ENCODE measurements at regions not wholly inside any gene's neighbourhood (a gene's known extent, or its start where the extent isn't known, plus 50 kb on each side); places are given as distances from the start of the nearest gene placed in this dataset.

GRCh38 chr3:75048650-75049049 is 434.2 kb upstream of the CNTN3 start:
- intact Hi-C loops (cut with DNase I), result no loop called here
- Histone ChIP-seq H3K27ac (no peak overlapping the region), H3K4me1 (no peaks in the 10 kb centered on the region), H3K9me3 (peaks cover 0 to 18% of the 10 kb centered on the region in 2 donors), H3K4me3 (no peak overlapping the region), H3K36me3 (no peaks in the 10 kb centered on the region), H3K27me3 (no peaks in the 10 kb centered on the region)
- DNase-seq, result no peak
- ATAC-seq, result no peak
- TF ChIP-seq, protein P1, sequence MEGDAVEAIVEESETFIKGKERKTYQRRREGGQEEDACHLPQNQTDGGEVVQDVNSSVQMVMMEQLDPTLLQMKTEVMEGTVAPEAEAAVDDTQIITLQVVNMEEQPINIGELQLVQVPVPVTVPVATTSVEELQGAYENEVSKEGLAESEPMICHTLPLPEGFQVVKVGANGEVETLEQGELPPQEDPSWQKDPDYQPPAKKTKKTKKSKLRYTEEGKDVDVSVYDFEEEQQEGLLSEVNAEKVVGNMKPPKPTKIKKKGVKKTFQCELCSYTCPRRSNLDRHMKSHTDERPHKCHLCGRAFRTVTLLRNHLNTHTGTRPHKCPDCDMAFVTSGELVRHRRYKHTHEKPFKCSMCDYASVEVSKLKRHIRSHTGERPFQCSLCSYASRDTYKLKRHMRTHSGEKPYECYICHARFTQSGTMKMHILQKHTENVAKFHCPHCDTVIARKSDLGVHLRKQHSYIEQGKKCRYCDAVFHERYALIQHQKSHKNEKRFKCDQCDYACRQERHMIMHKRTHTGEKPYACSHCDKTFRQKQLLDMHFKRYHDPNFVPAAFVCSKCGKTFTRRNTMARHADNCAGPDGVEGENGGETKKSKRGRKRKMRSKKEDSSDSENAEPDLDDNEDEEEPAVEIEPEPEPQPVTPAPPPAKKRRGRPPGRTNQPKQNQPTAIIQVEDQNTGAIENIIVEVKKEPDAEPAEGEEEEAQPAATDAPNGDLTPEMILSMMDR (IDR thresholded peaks at IDR 0.05), result no peak

- no peaks in the 10 kb centered on the region for H3K4me1 ChIP-seq
- no peak overlapping the region for H3K27ac ChIP-seq
- TF ChIP-seq, protein P1 (IDR thresholded peaks at IDR 0.05), result no peak
- intact Hi-C loops (cut with DNase I), result no loop called here
- no peak overlapping the region for H3K4me3 ChIP-seq
- H3K9me3 ChIP-seq, result peaks cover 0 to 15% of the 10 kb centered on the region in 2 donors
- DNase-seq (no peak), ATAC-seq (no peak)
- no peaks in the 10 kb centered on the region for H3K27me3 ChIP-seq
- no peaks in the 10 kb centered on the region for H3K36me3 ChIP-seq
These were observed 435.1 kb upstream of the CNTN3 start for GRCh38 chr3:75049533-75049932.

DNA sequence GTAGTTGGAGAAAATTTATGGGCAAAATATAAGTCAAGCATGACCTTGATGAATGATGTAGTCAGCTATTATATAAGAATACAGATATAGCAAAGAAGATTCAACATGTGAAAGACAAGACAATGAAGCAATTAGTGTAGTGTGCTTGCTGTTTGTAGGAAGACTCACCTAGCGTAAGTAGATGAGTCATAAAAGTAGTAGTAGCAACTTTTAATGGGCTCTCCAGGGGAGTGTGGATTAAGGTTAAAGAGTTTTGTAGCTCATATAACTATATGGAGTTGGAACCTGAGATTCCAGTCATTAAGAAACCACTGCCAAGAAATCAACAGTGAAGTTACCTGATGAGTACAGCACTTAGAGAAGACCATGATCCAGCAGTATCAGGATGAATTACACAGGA is 444.7 kb upstream of the CNTN3 start:
- intact Hi-C loops (cut with DNase I), result no loop called here
- H3K27me3 ChIP-seq, result no peaks in the 10 kb centered on the region
- no peak overlapping the region for H3K27ac ChIP-seq
- H3K9me3 ChIP-seq, result no peaks in the 10 kb centered on the region
- ATAC-seq, result no peak
- no peaks in the 10 kb centered on the region for H3K4me1 ChIP-seq
- TF ChIP-seq, protein P1 (IDR thresholded peaks at IDR 0.05), result no peak
- no peaks in the 10 kb centered on the region for H3K36me3 ChIP-seq
- no peak overlapping the region for H3K4me3 ChIP-seq
- DNase-seq, result no peak

DNA sequence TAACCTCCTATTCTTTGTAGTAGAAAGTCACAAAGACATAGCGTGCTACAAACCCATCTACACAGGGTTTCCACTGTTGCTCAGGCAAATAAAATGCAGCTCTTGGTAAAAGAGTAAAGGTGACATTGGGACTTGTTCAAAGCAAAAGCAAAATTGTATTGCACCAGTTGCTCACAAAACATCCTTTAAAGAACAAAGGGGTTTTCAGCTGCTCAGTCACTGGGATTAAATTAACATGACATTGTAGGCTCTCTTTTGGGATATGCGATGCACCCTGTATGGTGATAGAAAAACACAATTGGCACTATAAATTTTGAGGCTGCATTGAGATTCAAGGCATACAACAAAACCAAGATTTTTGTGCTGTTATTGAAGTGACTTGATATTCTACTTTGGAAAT is 447.3 kb upstream of the CNTN3 start:
- no peak for ATAC-seq
- no peak overlapping the region for H3K4me3 ChIP-seq
- TF ChIP-seq, protein P1 (IDR thresholded peaks at IDR 0.05), result no peak
- no peaks in the 10 kb centered on the region for H3K4me1 ChIP-seq
- H3K27ac ChIP-seq, result no peak overlapping the region
- peaks cover 0 to 7% of the 10 kb centered on the region in 2 donors for H3K9me3 ChIP-seq
- no peaks in the 10 kb centered on the region for H3K27me3 ChIP-seq
- H3K36me3 ChIP-seq, result no peaks in the 10 kb centered on the region
- no peak for DNase-seq
- intact Hi-C loops (cut with DNase I), result no loop called here

DNA sequence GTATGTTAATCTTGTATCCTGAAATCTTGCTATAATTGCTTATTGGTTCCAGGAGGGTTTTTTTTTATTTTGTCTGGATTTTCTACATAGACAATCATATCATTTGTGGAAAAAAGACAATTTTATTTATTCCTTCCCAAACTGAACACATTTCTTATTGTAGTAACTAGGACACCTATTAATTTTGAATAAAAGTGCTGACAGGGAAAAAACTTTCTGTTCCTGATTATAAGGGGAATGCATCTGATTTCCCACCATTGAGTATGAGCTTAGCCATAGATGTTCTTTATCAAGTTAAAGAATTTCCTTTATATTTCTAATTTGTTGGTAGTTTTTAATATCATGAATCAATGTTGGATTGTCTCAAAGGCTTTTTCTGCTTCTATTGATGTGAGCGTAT is 460.7 kb upstream of the CNTN3 start:
- H3K4me1 ChIP-seq, result no peaks in the 10 kb centered on the region
- H3K36me3 ChIP-seq, result no peaks in the 10 kb centered on the region
- ATAC-seq, result no peak
- TF ChIP-seq, protein P1 (IDR thresholded peaks at IDR 0.05), result no peak
- H3K27me3 ChIP-seq, result no peaks in the 10 kb centered on the region
- H3K4me3 ChIP-seq, result no peak overlapping the region
- intact Hi-C loops (cut with DNase I), result no loop called here
- no peaks in the 10 kb centered on the region for H3K9me3 ChIP-seq
- H3K27ac ChIP-seq, result no peak overlapping the region
- no peak for DNase-seq

All from left lung (tissue), 4 donors.